KMS-11 (cell line): ENCODE measurements at regions not wholly inside any gene's neighbourhood (a gene's known extent, or its start where the extent isn't known, plus 50 kb on each side); places are given as distances from the start of the nearest gene placed in this dataset.

ENCODE experiments used
- H2AFZ ChIP-seq: fragments of 200-600 bp; sonication (generic); 2 replicates; pipeline ENCODE4 v1.6.1; 2016; ENCODE audit warnings: antibody characterized with exemption, mixed run types, low read depth
- H3K27ac ChIP-seq: fragments of 200-600 bp; sonication (generic); 2 replicates; pipeline ENCODE4 v1.6.1; 2016; ENCODE audit warnings: mild to moderate bottlenecking, mixed run types
- H3K27me3 ChIP-seq: fragments of 200-600 bp; sonication (generic); 2 replicates; pipeline ENCODE4 v1.6.1; 2017; ENCODE audit warnings: mild to moderate bottlenecking, low read depth, mixed run types, moderate library complexity; ENCODE audit not compliant: insufficient read depth
- H3K36me3 ChIP-seq: fragments of 200-600 bp; sonication (generic); 2 replicates; pipeline ENCODE4 v1.6.1; 2017; ENCODE audit warnings: mild to moderate bottlenecking, mixed run types; ENCODE audit not compliant: insufficient read depth
- H3K4me1 ChIP-seq: fragments of 200-600 bp; sonication (generic); 2 replicates; pipeline ENCODE4 v1.6.1; 2016; ENCODE audit warnings: mild to moderate bottlenecking, low read depth, mixed run types; ENCODE audit not compliant: poor library complexity, severe bottlenecking
- H3K4me2 ChIP-seq: fragments of 200-600 bp; sonication (generic); 2 replicates; pipeline ENCODE4 v1.7.0; 2016; ENCODE audit warnings: mild to moderate bottlenecking, mixed run types
- H3K4me3 ChIP-seq: fragments of 200-600 bp; sonication (generic); IDR thresholded peaks from 2 replicates; pipeline ENCODE4 v1.6.1; 2017; ENCODE audit warnings: low read depth, low read length, mixed read lengths; ENCODE audit not compliant: insufficient read depth
- H3K79me2 ChIP-seq: fragments of 200-600 bp; sonication (generic); 2 replicates; pipeline ENCODE4 v1.6.1; 2016; ENCODE audit warnings: low read depth, mixed run types; ENCODE audit not compliant: insufficient read depth
- H3K9ac ChIP-seq: fragments of 200-600 bp; sonication (generic); 2 replicates; pipeline ENCODE4 v1.6.1; 2016; ENCODE audit warnings: mild to moderate bottlenecking, mixed run types
- H4K20me1 ChIP-seq: fragments of 200-600 bp; sonication (generic); 2 replicates; pipeline ENCODE4 v1.6.1; 2016; ENCODE audit warnings: mild to moderate bottlenecking, mixed run types; ENCODE audit not compliant: insufficient read depth
- TF ChIP-seq, protein P1 (sequence below): fragments of 200-600 bp; sonication (generic); conservative IDR thresholded peaks from 2 replicates; pipeline ENCODE4 v1.6.1; 2017; ENCODE audit warnings: low read depth, mild to moderate bottlenecking, antibody characterized with exemption, low read length, moderate library complexity, mixed read lengths

DNA sequence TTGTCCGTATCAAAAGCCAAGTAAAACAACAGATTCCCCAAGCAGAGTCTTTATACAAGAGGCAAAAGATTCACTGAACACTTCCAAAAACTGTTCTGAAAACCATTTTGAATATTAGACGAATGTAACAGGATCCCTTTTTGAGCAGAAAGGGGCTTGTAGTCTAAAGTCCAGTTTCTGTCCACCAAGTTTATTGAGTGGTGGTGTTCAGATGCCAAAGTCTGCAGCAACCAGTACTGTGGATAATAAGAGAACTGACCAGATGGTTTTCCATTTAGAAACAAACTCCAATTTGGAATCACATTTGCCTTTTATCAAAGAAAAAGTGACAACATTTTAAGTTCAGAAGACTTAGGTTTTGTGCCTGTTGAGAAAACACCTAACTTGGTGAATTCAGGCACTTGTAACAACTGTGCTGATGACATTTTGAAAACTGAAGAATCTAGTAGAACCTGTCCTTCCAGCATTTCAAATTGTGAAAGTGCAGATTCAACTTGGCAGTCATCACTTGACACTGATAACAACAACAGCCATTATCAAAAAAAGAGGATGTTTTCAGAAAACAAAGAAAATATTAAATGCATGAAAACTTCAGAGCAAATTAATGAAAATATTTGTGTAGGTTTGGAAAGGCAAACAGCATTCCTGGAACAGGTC is 217.1 kb downstream of the CSNK2A3 start:
- Histone ChIP-seq H3K27ac (no peak overlapping the region), H3K36me3 (no peaks in the 10 kb centered on the region), H4K20me1 (no peaks in the 10 kb centered on the region), H3K4me3 (no peak overlapping the region), H3K79me2 (no peaks in the 10 kb centered on the region), H3K4me1 (no peaks in the 10 kb centered on the region), H3K27me3 (no peaks in the 10 kb centered on the region), H2AFZ (no peak overlapping the region), H3K4me2 (no peak overlapping the region), H3K9ac (no peak overlapping the region)
- TF ChIP-seq, protein P1, sequence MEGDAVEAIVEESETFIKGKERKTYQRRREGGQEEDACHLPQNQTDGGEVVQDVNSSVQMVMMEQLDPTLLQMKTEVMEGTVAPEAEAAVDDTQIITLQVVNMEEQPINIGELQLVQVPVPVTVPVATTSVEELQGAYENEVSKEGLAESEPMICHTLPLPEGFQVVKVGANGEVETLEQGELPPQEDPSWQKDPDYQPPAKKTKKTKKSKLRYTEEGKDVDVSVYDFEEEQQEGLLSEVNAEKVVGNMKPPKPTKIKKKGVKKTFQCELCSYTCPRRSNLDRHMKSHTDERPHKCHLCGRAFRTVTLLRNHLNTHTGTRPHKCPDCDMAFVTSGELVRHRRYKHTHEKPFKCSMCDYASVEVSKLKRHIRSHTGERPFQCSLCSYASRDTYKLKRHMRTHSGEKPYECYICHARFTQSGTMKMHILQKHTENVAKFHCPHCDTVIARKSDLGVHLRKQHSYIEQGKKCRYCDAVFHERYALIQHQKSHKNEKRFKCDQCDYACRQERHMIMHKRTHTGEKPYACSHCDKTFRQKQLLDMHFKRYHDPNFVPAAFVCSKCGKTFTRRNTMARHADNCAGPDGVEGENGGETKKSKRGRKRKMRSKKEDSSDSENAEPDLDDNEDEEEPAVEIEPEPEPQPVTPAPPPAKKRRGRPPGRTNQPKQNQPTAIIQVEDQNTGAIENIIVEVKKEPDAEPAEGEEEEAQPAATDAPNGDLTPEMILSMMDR: no peak

DNA sequence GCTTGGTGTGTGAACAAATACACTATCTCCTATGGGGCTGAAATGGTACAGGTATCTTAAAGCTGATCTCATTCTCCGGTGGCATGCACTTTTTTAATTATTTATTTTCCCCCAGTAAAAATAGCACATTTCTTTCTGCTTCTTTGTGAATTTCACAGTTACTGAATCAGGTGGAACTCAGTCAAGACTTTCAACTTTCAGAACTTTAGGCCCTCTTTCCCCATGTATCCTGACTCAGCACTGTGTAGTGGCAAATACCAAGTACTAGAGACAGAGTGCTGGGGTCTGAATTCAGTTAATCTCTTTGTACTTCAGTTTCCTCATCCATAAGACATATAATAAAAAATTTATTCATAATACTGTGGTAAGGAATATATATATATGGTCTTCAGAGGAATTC is 223.9 kb downstream of the CSNK2A3 start:
- H3K27me3 ChIP-seq: no peaks in the 10 kb centered on the region
- TF ChIP-seq, protein P1: no peak
- no peaks in the 10 kb centered on the region for H3K79me2 ChIP-seq
- H4K20me1 ChIP-seq: no peaks in the 10 kb centered on the region
- H3K36me3 ChIP-seq: no peaks in the 10 kb centered on the region
- no peak overlapping the region for H3K27ac ChIP-seq
- H3K4me2 ChIP-seq: no peak overlapping the region
- H3K4me3 ChIP-seq: no peak overlapping the region
- no peak overlapping the region for H2AFZ ChIP-seq
- no peaks in the 10 kb centered on the region for H3K4me1 ChIP-seq
- H3K9ac ChIP-seq: no peak overlapping the region

DNA sequence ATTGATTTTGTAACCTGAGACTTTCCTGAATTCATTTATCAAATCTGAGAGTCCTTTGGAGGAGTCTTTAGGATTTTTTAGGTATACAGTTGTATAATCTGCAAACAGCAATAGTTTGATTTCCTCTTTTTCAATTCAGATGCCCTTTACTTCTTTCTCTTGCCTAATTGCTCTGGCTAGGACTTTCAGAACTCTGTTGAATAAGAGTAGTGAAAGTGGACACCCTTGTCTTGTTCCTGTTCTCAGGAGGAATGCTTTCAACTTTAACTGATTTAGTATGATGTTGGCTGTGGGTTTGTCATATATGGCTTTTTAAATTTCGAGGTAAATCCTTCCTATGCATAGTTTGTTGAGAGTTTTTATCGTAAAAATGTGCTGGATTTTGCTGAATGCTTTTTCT is 227.4 kb downstream of the CSNK2A3 start:
- Histone ChIP-seq H3K4me3 (no peak overlapping the region), H4K20me1 (no peaks in the 10 kb centered on the region), H2AFZ (no peak overlapping the region), H3K4me2 (no peak overlapping the region), H3K79me2 (no peaks in the 10 kb centered on the region), H3K27me3 (no peaks in the 10 kb centered on the region), H3K36me3 (no peaks in the 10 kb centered on the region), H3K4me1 (no peaks in the 10 kb centered on the region), H3K9ac (no peak overlapping the region), H3K27ac (no peak overlapping the region)
- TF ChIP-seq, protein P1: no peak

DNA sequence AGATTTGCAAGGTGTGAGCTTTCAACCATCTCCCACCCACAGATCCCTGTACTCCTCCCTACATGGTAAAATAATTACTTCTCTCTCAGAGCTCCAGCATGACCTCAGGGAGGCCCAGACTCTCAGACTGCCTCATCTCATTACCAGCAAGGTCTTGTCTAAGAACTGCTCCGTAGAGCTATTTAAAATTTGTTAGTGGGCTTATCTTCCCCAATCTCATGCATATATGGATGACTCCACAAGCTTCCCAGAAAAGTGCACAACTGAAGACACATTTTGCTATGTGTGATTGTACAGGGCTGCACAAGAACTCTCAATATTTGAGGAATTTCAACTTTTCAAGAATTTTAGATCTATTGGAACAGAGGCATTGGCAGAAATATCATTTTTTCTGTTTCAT is 230.3 kb downstream of the CSNK2A3 start:
- no peaks in the 10 kb centered on the region for H3K4me1 ChIP-seq
- no peak overlapping the region for H3K9ac ChIP-seq
- no peaks in the 10 kb centered on the region for H4K20me1 ChIP-seq
- no peaks in the 10 kb centered on the region for H3K79me2 ChIP-seq
- TF ChIP-seq, protein P1: no peak
- no peak overlapping the region for H3K27ac ChIP-seq
- no peaks in the 10 kb centered on the region for H3K27me3 ChIP-seq
- no peaks in the 10 kb centered on the region for H3K36me3 ChIP-seq
- no peak overlapping the region for H3K4me3 ChIP-seq
- no peak overlapping the region for H3K4me2 ChIP-seq
- no peak overlapping the region for H2AFZ ChIP-seq
